ENCODE measurements at regions not wholly inside any gene's neighbourhood (a gene's known extent, or its start where the extent isn't known, plus 50 kb on each side); places are given as distances from the start of the nearest gene placed in this dataset.

- no peak for DNase-seq (ENCODE audit: low spot score)
- H3K4me1 ChIP-seq (ENCODE audit: insufficient read depth, low read length): no peaks in the 10 kb centered on the region
- CTCF ChIA-PET (ENCODE audit: low intra/inter-chr PET ratio, low total read pairs): no interaction called here
- peaks cover 8% of the 10 kb centered on the region for H3K9me3 ChIP-seq (ENCODE audit: low read length)
- POLR2A ChIA-PET: no interaction called here
- H2AFZ ChIP-seq (ENCODE audit: low read length): no peak overlapping the region
- H3K4me2 ChIP-seq (ENCODE audit: low read depth, low read length): no peak overlapping the region
- no TSS peak for BruUV-seq (replicated peaks)
- WGBS (ENCODE audit: low lambda C conversion rate): 1% methylated on average over 2 of the region's 2 CpGs
- in situ Hi-C loops (cut with HindIII; ENCODE audit: extremely low pct_ligation_motif_present, low pct_unique_long_range_greater_than_20kb) (no loop called here), intact Hi-C loops (cut with micrococcal nuclease; ENCODE audit: unreplicated experiment) (loop anchor here (5.0 kb wide), 1 partner anchor 330 kb away; no protein-coding TSS in a partner anchor)
- no peaks in the 10 kb centered on the region for H4K20me1 ChIP-seq (ENCODE audit: insufficient read depth, low read length)
- no peak overlapping the region for H3K27ac ChIP-seq (ENCODE audit: extremely low read length, insufficient read depth, low read length)
- no peak overlapping the region for H3K4me3 ChIP-seq (replicated peaks in 1 of 3; ENCODE audit: insufficient read depth in 1 of 3, low read depth in 2 of 3, low read length in 3 of 3)
- no peaks in the 10 kb centered on the region for H3K36me3 ChIP-seq (replicated peaks in 1 of 2; ENCODE audit: control insufficient read depth in 1 of 2, insufficient read depth in 2 of 2, low read length in 2 of 2)
- no peaks in the 10 kb centered on the region for H3K79me2 ChIP-seq (ENCODE audit: insufficient read depth, low read length)
- H3K9ac ChIP-seq (ENCODE audit: insufficient read depth, low read depth, low read length): no peak overlapping the region
- FAIRE-seq: no peak
- TF ChIP-seq TP53 (CRISPR knock-in tag; conservative IDR thresholded peaks at IDR 0.05) (no peak), DMTF1 (CRISPR knock-in tag; IDR thresholded peaks at IDR 0.05) (no peak), HOXD1 (CRISPR knock-in tag; IDR thresholded peaks at IDR 0.05) (no peak), SRSF4 (IDR thresholded peaks at IDR 0.05; ENCODE audit: low read depth, low read length, poor library complexity, severe bottlenecking) (no peak), GMEB2 (CRISPR knock-in tag; IDR thresholded peaks at IDR 0.05; ENCODE audit: low read depth) (no peak), EED (CRISPR knock-in tag; IDR thresholded peaks at IDR 0.05) (no peak), SMC3 (IDR thresholded peaks at IDR 0.05; ENCODE audit: low read length) (no peak), ZNF17 (CRISPR knock-in tag; IDR thresholded peaks at IDR 0.05) (no peak)
- no peaks in the 10 kb centered on the region for H3K27me3 ChIP-seq (ENCODE audit: control insufficient read depth in 1 of 2, insufficient read depth in 2 of 2, low read length in 2 of 2)
- no peak for ATAC-seq
These were observed 1594.2 kb upstream of the PRMT6 start for GRCh38 chr1:105462308-105462707.
